Parathyroid adenoma (tissue), 2 donors: ENCODE measurements at regions not wholly inside any gene's neighbourhood (a gene's known extent, or its start where the extent isn't known, plus 50 kb on each side); places are given as distances from the start of the nearest gene placed in this dataset.
"Not testable (repeated sequence)": the region's sequence is repeated elsewhere in the genome, so short reads cannot be mapped to it uniquely, and the experiment has no call there.

Experiments
- H2AFZ ChIP-seq: fragments of 300-600 bp; sonication (generic); one replicate; pipeline ENCODE4 v1.7.0; 2017; ENCODE audit warnings: antibody characterized with exemption, mild to moderate bottlenecking
- H3K27ac ChIP-seq: fragments of 300-600 bp; sonication (generic); one replicate; pipeline ENCODE4 v1.7.0; 2017
- H3K27me3 ChIP-seq: fragments of 300-600 bp; sonication (generic); one replicate; pipeline ENCODE4 v1.7.0; 2017; ENCODE audit warnings: low read length; ENCODE audit not compliant: control insufficient read depth, insufficient read depth
- H3K36me3 ChIP-seq: fragments of 300-600 bp; sonication (generic); one replicate; pipeline ENCODE4 v1.7.0; 2017; ENCODE audit warnings: low read length; ENCODE audit not compliant: control insufficient read depth, insufficient read depth
- H3K4me1 ChIP-seq: fragments of 300-600 bp; sonication (generic); one replicate; pipeline ENCODE4 v1.7.0; 2017; ENCODE audit warnings: control low read depth
- H3K4me2 ChIP-seq: fragments of 300-600 bp; sonication (generic); one replicate; pipeline ENCODE4 v1.7.0; 2017; ENCODE audit warnings: low read length
- H3K4me3 ChIP-seq: fragments of 300-600 bp; sonication (generic); one replicate; pipeline ENCODE4 v1.7.0; 2017; ENCODE audit warnings: low read depth, low read length
- H3K79me2 ChIP-seq: fragments of 300-600 bp; sonication (generic); one replicate; pipeline ENCODE4 v1.7.0; 2017; ENCODE audit warnings: control low read depth
- H3K9ac ChIP-seq: fragments of 300-600 bp; sonication (generic); one replicate; pipeline ENCODE4 v1.7.0; 2017; ENCODE audit warnings: mild to moderate bottlenecking
- H3K9me3 ChIP-seq: fragments of 300-600 bp; sonication (generic); one replicate; pipeline ENCODE4 v1.7.0; 2017; ENCODE audit warnings: low read length; ENCODE audit not compliant: control insufficient read depth
- CTCF ChIP-seq: fragments of 300-600 bp; sonication (generic); IDR thresholded peaks from one replicate; pipeline ENCODE4 v1.7.0; 2017; ENCODE audit warnings: antibody characterized with exemption, mild to moderate bottlenecking
- donor health status: primary hyperparathyroidism.

DNA sequence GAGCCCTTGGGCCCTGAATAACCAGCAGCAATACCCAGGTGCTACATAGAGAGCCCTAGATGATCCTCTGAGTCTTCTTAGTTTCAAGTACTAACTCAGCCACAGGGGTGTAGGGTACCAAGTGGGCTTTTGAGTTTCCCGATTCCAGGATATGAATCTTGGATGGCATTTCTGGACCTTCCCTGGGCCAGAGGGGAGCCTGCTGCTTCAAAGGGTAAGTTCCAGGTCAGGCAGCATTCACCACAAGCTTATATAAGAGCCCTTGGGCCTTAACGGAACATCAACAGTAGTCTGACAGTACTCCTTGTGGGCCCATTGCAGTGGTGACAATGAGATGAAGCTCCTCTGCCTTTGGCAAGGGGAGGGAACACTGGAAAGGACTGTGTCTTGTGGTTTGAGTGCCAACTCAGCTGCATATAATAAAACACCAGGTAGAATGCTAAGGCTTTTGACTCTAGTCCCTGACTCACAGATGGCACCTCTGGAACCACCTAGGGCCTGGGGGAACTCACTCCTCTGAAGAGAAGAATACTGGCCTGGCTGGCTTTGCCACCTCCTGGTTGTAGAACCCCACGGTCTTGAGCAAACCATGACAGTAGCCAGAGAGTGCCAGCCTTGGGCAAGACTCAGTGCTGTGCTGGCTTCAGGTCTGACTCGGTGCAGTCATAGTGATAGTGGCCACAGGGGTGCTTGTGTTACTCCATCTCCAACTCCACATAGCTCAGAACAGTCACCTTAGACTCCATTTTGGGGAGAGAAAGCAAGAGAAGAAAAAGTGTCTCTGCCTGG lies 235.7 kb downstream of the AKAIN1 start:
- H3K36me3 ChIP-seq: no peaks in the 10 kb centered on the region
- no peak overlapping the region for H3K4me2 ChIP-seq
- H3K4me3 ChIP-seq: no peak overlapping the region
- no peaks in the 10 kb centered on the region for H3K27me3 ChIP-seq
- H3K4me1 ChIP-seq: no peaks in the 10 kb centered on the region
- H3K79me2 ChIP-seq: no peaks in the 10 kb centered on the region
- H3K27ac ChIP-seq: no peak overlapping the region
- no peak for TF ChIP-seq CTCF
- H3K9ac ChIP-seq: no peak overlapping the region
- H3K9me3 ChIP-seq: peaks cover 4% of the 10 kb centered on the region
- no peak overlapping the region for H2AFZ ChIP-seq

DNA sequence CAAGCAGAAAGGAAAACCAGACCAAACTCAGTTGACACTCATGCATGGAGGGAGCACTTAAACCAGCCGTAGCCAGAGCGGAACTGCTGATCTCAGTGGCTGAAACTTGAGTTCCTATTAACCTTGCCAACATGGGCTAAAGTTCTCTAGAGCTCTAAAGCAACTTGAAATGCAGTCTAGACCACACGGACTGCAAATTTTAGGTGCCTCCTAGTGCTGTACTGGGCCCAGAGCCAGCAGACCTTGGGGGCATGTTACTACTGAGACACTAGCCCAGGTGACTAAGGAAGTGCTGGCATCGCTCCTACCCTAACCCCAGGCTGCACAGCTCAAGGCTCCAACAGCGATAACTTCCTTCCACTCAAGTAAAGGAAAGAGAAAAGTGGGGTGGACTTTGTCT lies 236.5 kb downstream of the AKAIN1 start:
- H3K27ac ChIP-seq: no peak overlapping the region
- no peaks in the 10 kb centered on the region for H3K36me3 ChIP-seq
- peaks cover 4% of the 10 kb centered on the region for H3K9me3 ChIP-seq
- H2AFZ ChIP-seq: no peak overlapping the region
- H3K9ac ChIP-seq: no peak overlapping the region
- no peaks in the 10 kb centered on the region for H3K4me1 ChIP-seq
- H3K4me3 ChIP-seq: no peak overlapping the region
- TF ChIP-seq CTCF: no peak
- no peaks in the 10 kb centered on the region for H3K27me3 ChIP-seq
- no peak overlapping the region for H3K4me2 ChIP-seq
- no peaks in the 10 kb centered on the region for H3K79me2 ChIP-seq

DNA sequence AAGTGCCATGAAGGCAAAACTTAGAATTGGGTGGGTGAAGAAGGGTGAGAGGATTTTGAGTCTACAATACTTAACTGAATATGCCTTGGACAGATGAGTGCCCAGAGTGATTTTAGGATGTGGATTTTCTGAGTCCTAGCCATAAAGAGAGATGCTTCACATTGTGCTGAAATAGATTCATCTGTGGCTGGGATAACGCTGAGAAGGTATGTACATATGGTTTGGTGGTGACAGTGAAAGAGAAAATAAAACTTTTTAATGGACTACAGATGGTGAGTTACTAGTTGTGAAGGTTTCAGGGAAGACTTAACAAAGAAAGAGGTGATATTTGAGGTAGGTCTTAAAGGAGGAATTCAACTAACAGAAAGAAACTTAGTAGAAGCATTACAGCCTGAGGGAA lies 265.8 kb downstream of the AKAIN1 start:
- no peaks in the 10 kb centered on the region for H3K36me3 ChIP-seq
- no peaks in the 10 kb centered on the region for H3K9me3 ChIP-seq
- H3K4me3 ChIP-seq: no peak overlapping the region
- H3K4me1 ChIP-seq: no peaks in the 10 kb centered on the region
- no peak overlapping the region for H2AFZ ChIP-seq
- no peak overlapping the region for H3K27ac ChIP-seq
- H3K9ac ChIP-seq: no peak overlapping the region
- H3K27me3 ChIP-seq: no peaks in the 10 kb centered on the region
- H3K79me2 ChIP-seq: no peaks in the 10 kb centered on the region
- no peak overlapping the region for H3K4me2 ChIP-seq
- TF ChIP-seq CTCF: no peak

- Histone ChIP-seq H3K27me3 (no peaks in the 10 kb centered on the region), H3K4me1 (no peaks in the 10 kb centered on the region), H3K9ac (no peak overlapping the region), H3K36me3 (no peaks in the 10 kb centered on the region), H3K9me3 (no peaks in the 10 kb centered on the region), H3K27ac (no peak overlapping the region), H3K4me2 (no peak overlapping the region), H3K79me2 (no peaks in the 10 kb centered on the region), H3K4me3 (no peak overlapping the region), H2AFZ (no peak overlapping the region)
- no peak for TF ChIP-seq CTCF
These were observed 275.5 kb downstream of the AKAIN1 start for GRCh38 chr18:4921548-4921947.

DNA sequence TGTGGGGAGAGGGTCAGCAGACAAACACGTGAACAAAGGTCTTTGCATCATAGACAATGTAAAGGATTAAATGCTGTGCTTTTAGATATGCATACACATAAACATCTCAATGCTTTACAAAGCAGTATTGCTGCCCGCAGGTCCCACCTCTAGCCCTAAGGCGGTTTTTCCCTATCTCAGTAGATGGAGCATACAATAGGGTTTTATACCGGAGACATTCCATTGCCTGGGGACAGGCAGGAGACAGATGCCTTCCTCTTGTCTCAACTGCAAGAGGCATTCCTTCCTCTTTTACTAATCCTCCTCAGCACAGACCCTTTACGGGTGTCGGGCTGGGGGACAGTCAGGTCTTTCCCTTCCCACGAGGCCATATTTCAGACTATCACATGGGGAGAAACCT lies 279.5 kb downstream of the AKAIN1 start:
- H3K4me3 ChIP-seq, H3K79me2 ChIP-seq, H3K36me3 ChIP-seq, H2AFZ ChIP-seq, H3K9me3 ChIP-seq, H3K9ac ChIP-seq, H3K4me1 ChIP-seq, H3K27me3 ChIP-seq, H3K27ac ChIP-seq, H3K4me2 ChIP-seq: not testable (repeated sequence)
